ENCODE measurements at regions not wholly inside any gene's neighbourhood (a gene's known extent, or its start where the extent isn't known, plus 50 kb on each side); places are given as distances from the start of the nearest gene placed in this dataset.
"Not testable (repeated sequence)": the region's sequence is repeated elsewhere in the genome, so short reads cannot be mapped to it uniquely, and the experiment has no call there.

- TF ChIP-seq SNAI2 (CRISPR knock-in tag; IDR thresholded peaks at IDR 0.05) (no peak), OSR1 (CRISPR knock-in tag; IDR thresholded peaks at IDR 0.05) (no peak), ESRRG (CRISPR knock-in tag; IDR thresholded peaks at IDR 0.05) (no peak), TCF4 (CRISPR knock-in tag; IDR thresholded peaks at IDR 0.05; ENCODE audit: borderline replicate concordance) (no peak), ZNF8 (CRISPR knock-in tag; IDR thresholded peaks at IDR 0.05) (no peak), RARB (CRISPR knock-in tag; IDR thresholded peaks at IDR 0.05) (no peak), ISL1 (CRISPR knock-in tag; IDR thresholded peaks at IDR 0.05) (no peak), ARNTL (CRISPR knock-in tag; IDR thresholded peaks at IDR 0.05; ENCODE audit: borderline replicate concordance, low read depth) (no peak), ZNF70 (CRISPR knock-in tag; IDR thresholded peaks at IDR 0.05) (no peak), POU6F1 (CRISPR knock-in tag; IDR thresholded peaks at IDR 0.05; ENCODE audit: borderline replicate concordance, low read depth) (no peak), TOX (CRISPR knock-in tag; IDR thresholded peaks at IDR 0.05; ENCODE audit: borderline replicate concordance) (no peak), ZFP30 (CRISPR knock-in tag; IDR thresholded peaks at IDR 0.05) (no peak), ZC3H10 (CRISPR knock-in tag; IDR thresholded peaks at IDR 0.05) (no peak), PPARA (CRISPR knock-in tag; IDR thresholded peaks at IDR 0.05; ENCODE audit: borderline replicate concordance) (no peak), TSHZ2 (CRISPR knock-in tag; IDR thresholded peaks at IDR 0.05) (no peak), ZFP3 (CRISPR knock-in tag; IDR thresholded peaks at IDR 0.05) (no peak)
- TF ChIP-seq, protein P1, sequence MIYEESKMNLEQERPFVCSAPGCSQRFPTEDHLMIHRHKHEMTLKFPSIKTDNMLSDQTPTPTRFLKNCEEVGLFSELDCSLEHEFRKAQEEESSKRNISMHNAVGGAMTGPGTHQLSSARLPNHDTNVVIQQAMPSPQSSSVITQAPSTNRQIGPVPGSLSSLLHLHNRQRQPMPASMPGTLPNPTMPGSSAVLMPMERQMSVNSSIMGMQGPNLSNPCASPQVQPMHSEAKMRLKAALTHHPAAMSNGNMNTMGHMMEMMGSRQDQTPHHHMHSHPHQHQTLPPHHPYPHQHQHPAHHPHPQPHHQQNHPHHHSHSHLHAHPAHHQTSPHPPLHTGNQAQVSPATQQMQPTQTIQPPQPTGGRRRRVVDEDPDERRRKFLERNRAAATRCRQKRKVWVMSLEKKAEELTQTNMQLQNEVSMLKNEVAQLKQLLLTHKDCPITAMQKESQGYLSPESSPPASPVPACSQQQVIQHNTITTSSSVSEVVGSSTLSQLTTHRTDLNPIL (CRISPR knock-in tag; IDR thresholded peaks at IDR 0.05; ENCODE audit: low read depth): no peak
- no peak for ATAC-seq
Measured at GRCh38 chr3:61409638-61410037, 151.7 kb upstream of the PTPRG start.

DNA sequence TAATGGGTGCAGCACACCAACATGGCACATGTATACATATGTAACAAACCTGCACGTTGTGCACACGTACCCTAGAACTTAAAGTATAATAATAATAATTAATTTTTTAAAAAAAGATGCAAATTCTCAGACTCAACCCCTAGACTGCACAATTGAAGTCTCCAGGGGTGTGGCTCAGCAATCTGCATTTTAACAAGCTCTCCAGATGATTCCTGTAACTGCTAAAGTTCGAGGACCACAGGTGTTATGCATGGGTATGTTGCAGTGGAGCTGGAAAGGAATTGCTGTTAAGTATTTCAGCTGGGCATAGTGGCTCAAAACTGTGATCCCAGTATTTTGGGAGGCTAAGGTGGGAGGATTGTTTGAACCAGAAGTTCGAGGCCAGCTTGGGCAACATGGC is 151.0 kb upstream of the PTPRG start:
- ATAC-seq: not testable (repeated sequence)

DNA sequence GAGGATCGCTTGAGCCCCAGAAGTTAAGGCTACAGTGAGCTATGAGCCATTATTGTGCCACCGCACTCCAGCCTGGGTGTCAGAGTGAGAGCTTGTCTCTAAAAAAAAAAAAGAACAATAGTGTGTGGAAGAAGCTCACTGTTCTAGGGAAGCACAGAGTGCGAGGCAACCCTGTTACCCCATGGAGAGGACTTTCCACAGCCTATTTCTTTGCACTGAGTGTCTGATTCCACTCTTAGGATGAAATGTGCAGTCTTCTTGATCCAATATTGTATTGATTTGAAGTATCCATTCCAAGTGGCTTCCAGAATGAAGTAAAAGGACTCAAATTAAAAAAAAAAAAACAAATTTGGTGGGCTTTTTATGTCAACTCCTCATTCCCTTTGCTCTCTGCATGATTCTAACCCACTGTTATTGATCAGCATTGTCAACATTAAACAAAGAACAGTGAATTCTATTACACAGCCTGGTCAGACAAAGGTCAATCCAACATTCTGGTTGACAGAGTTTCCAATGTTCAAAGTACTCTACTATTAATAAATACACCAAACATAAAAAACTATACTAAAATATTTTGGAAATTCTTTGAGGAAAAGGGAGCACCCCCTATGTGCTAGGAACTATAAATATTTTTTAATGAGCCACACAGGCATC is 150.2 kb upstream of the PTPRG start:
- ATAC-seq: no peak
- TF ChIP-seq, protein P2, sequence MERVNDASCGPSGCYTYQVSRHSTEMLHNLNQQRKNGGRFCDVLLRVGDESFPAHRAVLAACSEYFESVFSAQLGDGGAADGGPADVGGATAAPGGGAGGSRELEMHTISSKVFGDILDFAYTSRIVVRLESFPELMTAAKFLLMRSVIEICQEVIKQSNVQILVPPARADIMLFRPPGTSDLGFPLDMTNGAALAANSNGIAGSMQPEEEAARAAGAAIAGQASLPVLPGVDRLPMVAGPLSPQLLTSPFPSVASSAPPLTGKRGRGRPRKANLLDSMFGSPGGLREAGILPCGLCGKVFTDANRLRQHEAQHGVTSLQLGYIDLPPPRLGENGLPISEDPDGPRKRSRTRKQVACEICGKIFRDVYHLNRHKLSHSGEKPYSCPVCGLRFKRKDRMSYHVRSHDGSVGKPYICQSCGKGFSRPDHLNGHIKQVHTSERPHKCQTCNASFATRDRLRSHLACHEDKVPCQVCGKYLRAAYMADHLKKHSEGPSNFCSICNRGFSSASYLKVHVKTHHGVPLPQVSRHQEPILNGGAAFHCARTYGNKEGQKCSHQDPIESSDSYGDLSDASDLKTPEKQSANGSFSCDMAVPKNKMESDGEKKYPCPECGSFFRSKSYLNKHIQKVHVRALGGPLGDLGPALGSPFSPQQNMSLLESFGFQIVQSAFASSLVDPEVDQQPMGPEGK (CRISPR knock-in tag; IDR thresholded peaks at IDR 0.05; ENCODE audit: borderline replicate concordance): no peak
- TF ChIP-seq POU6F1 (CRISPR knock-in tag; IDR thresholded peaks at IDR 0.05; ENCODE audit: borderline replicate concordance, low read depth) (no peak), ARNTL (CRISPR knock-in tag; IDR thresholded peaks at IDR 0.05; ENCODE audit: borderline replicate concordance, low read depth) (no peak)
- TF ChIP-seq, protein P1 (CRISPR knock-in tag; IDR thresholded peaks at IDR 0.05; ENCODE audit: low read depth): no peak
